Breast epithelium (tissue), 4 donors: ENCODE measurements at regions not wholly inside any gene's neighbourhood (a gene's known extent, or its start where the extent isn't known, plus 50 kb on each side); places are given as distances from the start of the nearest gene placed in this dataset.

Source experiments
- DNase-seq, 2 donors: peaks; one replicate each; pipeline ENCODE4 v3.0.0-alpha.2; 2019; ENCODE audit warnings: low spot score in 2 of 2
- H3K27ac ChIP-seq, 2 donors: fragments of 200-600 bp; sonication (generic) in 1 of 2; one replicate each; pipeline ENCODE4 v1.5.1; 2016 to 2019; ENCODE audit warnings: mild to moderate bottlenecking in 1 of 2
- H3K27me3 ChIP-seq, 2 donors: fragments of 200-600 bp; sonication (generic) in 1 of 2; one replicate each; pipeline versions ENCODE4 v1.5.1 to v1.6.0; 2017 to 2019; ENCODE audit warnings: control low read depth in 1 of 2, mild to moderate bottlenecking in 1 of 2
- H3K36me3 ChIP-seq: fragments of 200-600 bp; one replicate; pipeline ENCODE4 v1.5.1; 2019
- H3K4me1 ChIP-seq, 2 donors: fragments of 200-600 bp; sonication (generic); one replicate each; pipeline ENCODE4 v1.5.1; 2016 to 2019; ENCODE audit warnings: control low read depth in 1 of 2
- H3K4me3 ChIP-seq, 3 donors: fragments of 200-600 bp; sonication (generic); 1 replicate in 2 of 3; 2 replicates in 1 of 3; pipeline ENCODE4 v1.5.1; 2016 to 2019; ENCODE audit warnings: mild to moderate bottlenecking in 3 of 3, moderate library complexity in 2 of 3
- H3K9me3 ChIP-seq, 2 donors: fragments of 200-600 bp; sonication (generic) in 1 of 2; one replicate each; pipeline ENCODE4 v1.5.1; 2016 to 2019; ENCODE audit warnings: control low read depth in 1 of 2
- POLR2A ChIP-seq: fragments of 450-650 bp; IDR thresholded peaks from one replicate; pipeline ENCODE4 v1.6.1; 2016; ENCODE audit warnings: antibody characterized with exemption, mild to moderate bottlenecking, moderate library complexity
- POLR2AphosphoS5 ChIP-seq, 3 donors: sonication (generic); formaldehyde crosslinking; IDR thresholded peaks; one replicate each; pipeline ENCODE4 v1.6.1; 2017; ENCODE audit warnings: antibody characterized with exemption in 3 of 3
- intact Hi-C: fragments of 100-400 bp; cut with DNase I; formaldehyde crosslinking; loops from one replicate; pipeline ENCODE4 v1.15.1; 2023; ENCODE audit warnings: low total_unique reads
- TF ChIP-seq, protein P1 (sequence below), 3 donors: fragments of 450-650 bp; IDR thresholded peaks; one replicate each; pipeline ENCODE4 v1.5.1; 2016 to 2017; ENCODE audit warnings: antibody characterized with exemption in 3 of 3, mild to moderate bottlenecking in 3 of 3, moderate library complexity in 3 of 3

- intact Hi-C loops = no loop called here
- H3K27me3 ChIP-seq = peaks cover 0 to 4% of the 10 kb centered on the region in 2 donors
- H3K4me3 ChIP-seq = no peak overlapping the region
- no peaks in the 10 kb centered on the region for H3K36me3 ChIP-seq
- DNase-seq = no peak
- H3K27ac ChIP-seq = no peak overlapping the region
- H3K9me3 ChIP-seq = peaks cover 0 to 4% of the 10 kb centered on the region in 2 donors
- TF ChIP-seq, protein P1, sequence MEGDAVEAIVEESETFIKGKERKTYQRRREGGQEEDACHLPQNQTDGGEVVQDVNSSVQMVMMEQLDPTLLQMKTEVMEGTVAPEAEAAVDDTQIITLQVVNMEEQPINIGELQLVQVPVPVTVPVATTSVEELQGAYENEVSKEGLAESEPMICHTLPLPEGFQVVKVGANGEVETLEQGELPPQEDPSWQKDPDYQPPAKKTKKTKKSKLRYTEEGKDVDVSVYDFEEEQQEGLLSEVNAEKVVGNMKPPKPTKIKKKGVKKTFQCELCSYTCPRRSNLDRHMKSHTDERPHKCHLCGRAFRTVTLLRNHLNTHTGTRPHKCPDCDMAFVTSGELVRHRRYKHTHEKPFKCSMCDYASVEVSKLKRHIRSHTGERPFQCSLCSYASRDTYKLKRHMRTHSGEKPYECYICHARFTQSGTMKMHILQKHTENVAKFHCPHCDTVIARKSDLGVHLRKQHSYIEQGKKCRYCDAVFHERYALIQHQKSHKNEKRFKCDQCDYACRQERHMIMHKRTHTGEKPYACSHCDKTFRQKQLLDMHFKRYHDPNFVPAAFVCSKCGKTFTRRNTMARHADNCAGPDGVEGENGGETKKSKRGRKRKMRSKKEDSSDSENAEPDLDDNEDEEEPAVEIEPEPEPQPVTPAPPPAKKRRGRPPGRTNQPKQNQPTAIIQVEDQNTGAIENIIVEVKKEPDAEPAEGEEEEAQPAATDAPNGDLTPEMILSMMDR (IDR thresholded peaks at IDR 0.05) = no peak
- TF ChIP-seq POLR2A = no peak
- no peak for TF ChIP-seq POLR2AphosphoS5 (IDR thresholded peaks at IDR 0.05)
- no peaks in the 10 kb centered on the region for H3K4me1 ChIP-seq
These were observed 226.6 kb upstream of the TRAM1L1 start for GRCh38 chr4:117311989-117312388.

GRCh38 chr4:117324851-117325491 is 239.6 kb upstream of the TRAM1L1 start:
- no peak for DNase-seq
- no peaks in the 10 kb centered on the region for H3K27me3 ChIP-seq
- H3K4me1 ChIP-seq = no peaks in the 10 kb centered on the region
- no peaks in the 10 kb centered on the region for H3K9me3 ChIP-seq
- intact Hi-C loops = no loop called here
- TF ChIP-seq POLR2A (no peak), POLR2AphosphoS5 (IDR thresholded peaks at IDR 0.05) (no peak)
- TF ChIP-seq, protein P1 (IDR thresholded peaks at IDR 0.05) = no peak
- H3K27ac ChIP-seq = no peak overlapping the region
- no peaks in the 10 kb centered on the region for H3K36me3 ChIP-seq
- no peak overlapping the region for H3K4me3 ChIP-seq

DNA sequence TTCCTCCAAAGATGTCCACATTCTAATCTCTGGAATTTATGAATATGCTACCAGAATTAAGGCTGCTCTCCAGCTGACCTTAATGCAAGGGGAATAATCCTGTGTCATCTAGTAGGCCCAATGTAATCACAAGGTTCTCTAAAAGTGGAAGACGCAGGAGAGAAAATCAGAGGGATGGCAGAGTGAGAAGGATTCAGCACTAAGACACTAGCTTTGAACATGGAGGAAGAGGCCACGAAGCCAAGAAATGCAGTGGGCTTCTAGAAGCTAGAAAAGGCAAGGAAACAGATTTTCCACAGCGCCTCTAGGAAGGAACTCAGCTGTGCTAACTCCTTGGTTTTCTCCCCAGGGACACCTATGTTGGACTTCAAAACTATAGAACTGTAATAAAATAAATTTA is 240.7 kb upstream of the TRAM1L1 start:
- TF ChIP-seq, protein P1 (IDR thresholded peaks at IDR 0.05) = no peak
- Histone ChIP-seq H3K9me3 (no peaks in the 10 kb centered on the region), H3K4me3 (no peak overlapping the region), H3K4me1 (no peaks in the 10 kb centered on the region), H3K27me3 (no peaks in the 10 kb centered on the region), H3K36me3 (no peaks in the 10 kb centered on the region), H3K27ac (no peak overlapping the region)
- intact Hi-C loops = no loop called here
- no peak for DNase-seq

- H3K27ac ChIP-seq = no peak overlapping the region
- no peak for DNase-seq
These were observed 242.1 kb upstream of the TRAM1L1 start for GRCh38 chr4:117327491-117327890.

GRCh38 chr4:117328333-117328732 is 243.0 kb upstream of the TRAM1L1 start:
- Histone ChIP-seq H3K27ac (no peak overlapping the region), H3K9me3 (no peaks in the 10 kb centered on the region), H3K4me1 (no peaks in the 10 kb centered on the region), H3K36me3 (no peaks in the 10 kb centered on the region), H3K27me3 (no peaks in the 10 kb centered on the region), H3K4me3 (no peak overlapping the region)
- intact Hi-C loops = no loop called here
- TF ChIP-seq, protein P1 (IDR thresholded peaks at IDR 0.05) = no peak
- TF ChIP-seq POLR2A = no peak
- TF ChIP-seq POLR2AphosphoS5 (IDR thresholded peaks at IDR 0.05) = no peak
- DNase-seq = no peak

More at GRCh38 chr4:117327491-117327890, 242.1 kb upstream of the TRAM1L1 start:
- intact Hi-C loops = no loop called here
- H3K36me3 ChIP-seq = no peaks in the 10 kb centered on the region
- H3K27me3 ChIP-seq = no peaks in the 10 kb centered on the region
- TF ChIP-seq POLR2A (no peak), POLR2AphosphoS5 (IDR thresholded peaks at IDR 0.05) (no peak)
- TF ChIP-seq, protein P1 (IDR thresholded peaks at IDR 0.05) = no peak
- H3K9me3 ChIP-seq = no peaks in the 10 kb centered on the region
- no peaks in the 10 kb centered on the region for H3K4me1 ChIP-seq
- no peak overlapping the region for H3K4me3 ChIP-seq
